Right cardiac atrium (tissue), 5 donors: ENCODE measurements at regions not wholly inside any gene's neighbourhood (a gene's known extent, or its start where the extent isn't known, plus 50 kb on each side); places are given as distances from the start of the nearest gene placed in this dataset.
"Not testable (repeated sequence)": the region's sequence is repeated elsewhere in the genome, so short reads cannot be mapped to it uniquely, and the experiment has no call there.

Experiments
- ATAC-seq, 2 donors: fragments of 200-7000 bp; cut with Tn5 transposase; one replicate each; pipeline versions ENCODE4 v1.8.0 to v1.9.1; 2020; ENCODE audit warnings: moderate library complexity in 2 of 2, mild to moderate bottlenecking in 1 of 2
- DNase-seq, 3 donors: peaks; one replicate each; pipeline ENCODE4 v3.0.0-alpha.2; 2020
- H3K27ac ChIP-seq: one replicate; pipeline ENCODE4 v1.5.1; 2013; ENCODE audit warnings: mild to moderate bottlenecking, low read length, control low read depth, moderate library complexity
- H3K27me3 ChIP-seq: one replicate; pipeline ENCODE4 v1.6.1; 2013; ENCODE audit not compliant: control insufficient read depth, insufficient read depth
- H3K4me1 ChIP-seq: one replicate; pipeline ENCODE4 v1.6.1; 2013; ENCODE audit warnings: low read length; ENCODE audit not compliant: control insufficient read depth, insufficient read depth
- H3K4me3 ChIP-seq: one replicate; pipeline ENCODE4 v1.5.1; 2013; ENCODE audit warnings: low read length, control low read depth
- H3K9me3 ChIP-seq: one replicate; pipeline ENCODE4 v1.6.1; 2013; ENCODE audit warnings: low read length; ENCODE audit not compliant: control insufficient read depth
- WGBS: extraction: QIAGEN DNeasy Blood & Tissue Kit; methylation state at CpG from one replicate; pipeline ENCODE4 v1.1.7; 2013; 5-methylcytosine and 5-hydroxymethylcytosine counted together
- intact Hi-C, 4 donors: fragments of 100-400 bp; cut with DNase I; formaldehyde crosslinking; loops; one replicate each; pipeline versions ENCODE4 v1.11.0 to v1.14.0; 2022 to 2023
- donor health status: healthy with polysubstance abuse.
- donor health status: DM: no; HTN: yes; CAD: no.
- donor health status: DM: no; HTN: no; CAD: no.
- donor health status: DM: no; HTN: yes; CAD: no; lungs with severe emphysema.
- donor health status: DM: yes; HTN: yes; CAD: no.

- Histone ChIP-seq H3K27me3 (no peaks in the 10 kb centered on the region), H3K9me3 (no peaks in the 10 kb centered on the region), H3K4me1 (no peaks in the 10 kb centered on the region), H3K27ac (no peak overlapping the region), H3K4me3 (no peak overlapping the region)
- intact Hi-C loops = loop anchor here in 1 of 4 donors (5.0 kb wide), 1 partner anchor 661 kb away; no protein-coding TSS in a partner anchor
- DNase-seq (no peak), ATAC-seq (no peak)
- 48% methylated on average over 10 of the region's 11 CpGs for WGBS
Measured at GRCh38 chr10:16116404-16117304, 256.3 kb upstream of the MINDY3 start.

DNA sequence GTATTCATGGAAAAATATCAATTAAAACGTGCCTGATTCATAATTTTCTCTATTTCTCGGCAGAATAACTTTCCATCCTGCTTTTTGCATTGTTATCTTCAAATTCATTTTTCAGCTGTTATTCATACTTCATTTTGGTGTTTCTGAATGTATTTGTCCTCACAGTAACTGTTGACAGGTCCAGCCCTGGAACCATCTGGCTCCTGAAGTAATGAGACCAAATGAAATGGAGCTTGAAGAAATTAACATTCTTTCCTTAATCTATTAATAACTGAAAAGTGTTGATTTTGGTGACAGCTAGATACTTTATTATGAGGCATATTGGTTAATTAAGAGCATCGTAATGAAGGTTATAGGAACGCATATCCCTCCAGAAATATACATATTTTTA, 257.0 kb upstream of the MINDY3 start:
- Histone ChIP-seq H3K4me3 (no peak overlapping the region), H3K27ac (no peak overlapping the region), H3K27me3 (no peaks in the 10 kb centered on the region), H3K9me3 (no peaks in the 10 kb centered on the region), H3K4me1 (no peaks in the 10 kb centered on the region)
- intact Hi-C loops = loop anchor here in 1 of 4 donors (5.0 kb wide), 1 partner anchor 660 kb away; no protein-coding TSS in a partner anchor
- WGBS = 61% methylated on average over 4 of the region's 4 CpGs
- DNase-seq = no peak
- no peak for ATAC-seq

DNA sequence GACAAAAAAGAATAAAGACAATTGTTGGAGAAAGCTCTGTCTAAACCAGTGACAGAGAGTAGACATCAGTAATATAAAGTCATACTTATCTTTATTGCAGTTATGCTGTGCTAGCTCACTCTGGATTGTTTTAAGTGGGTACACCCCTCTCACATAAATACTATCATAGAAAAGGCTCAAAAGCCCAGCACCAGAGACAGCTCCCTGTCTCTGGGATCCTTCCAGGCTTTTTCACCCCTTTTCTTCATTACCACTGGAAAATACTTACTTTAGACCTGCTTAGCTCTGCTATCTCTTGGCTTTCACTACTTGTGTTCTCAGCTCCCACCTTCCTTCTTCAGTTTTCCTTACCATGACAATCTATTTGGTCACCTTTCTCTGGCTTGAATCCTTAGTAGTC, 259.1 kb upstream of the MINDY3 start:
- ATAC-seq = no peak
- no peak for DNase-seq
- intact Hi-C loops = loop anchor here in 1 of 4 donors (5.0 kb wide), 1 partner anchor 658 kb away; no protein-coding TSS in a partner anchor
- no peak overlapping the region for H3K4me3 ChIP-seq
- no peaks in the 10 kb centered on the region for H3K9me3 ChIP-seq
- no peaks in the 10 kb centered on the region for H3K27me3 ChIP-seq
- no peaks in the 10 kb centered on the region for H3K4me1 ChIP-seq
- no peak overlapping the region for H3K27ac ChIP-seq

- H3K4me3 ChIP-seq = no peak overlapping the region
- H3K4me1 ChIP-seq = no peaks in the 10 kb centered on the region
- ATAC-seq (no peak), DNase-seq (no peak)
- H3K27me3 ChIP-seq = no peaks in the 10 kb centered on the region
- WGBS = 75% methylated on average over 3 of the region's 3 CpGs
- H3K9me3 ChIP-seq = no peaks in the 10 kb centered on the region
- intact Hi-C loops = no loop called here
- no peak overlapping the region for H3K27ac ChIP-seq
Measured at GRCh38 chr10:16120563-16120962, 260.3 kb upstream of the MINDY3 start.

DNA sequence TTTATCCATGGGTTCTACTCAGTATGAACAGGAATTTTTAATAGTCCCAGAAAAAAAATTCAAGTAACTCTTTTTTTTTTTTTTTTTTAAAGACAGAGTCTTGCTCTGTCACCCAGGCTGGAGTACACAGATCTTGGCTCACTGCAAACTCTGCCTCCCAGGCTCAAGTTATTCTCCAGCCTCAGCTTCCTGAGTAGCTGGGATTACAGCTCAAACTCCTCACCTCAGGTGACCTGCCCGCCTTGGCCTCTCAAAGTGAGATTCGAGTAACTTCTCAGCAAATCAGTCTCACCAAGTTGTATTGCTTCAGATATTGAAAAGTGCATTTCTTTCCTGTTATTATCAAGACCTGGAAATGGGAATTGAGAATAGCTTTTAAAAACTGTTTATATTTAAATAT, 281.2 kb upstream of the MINDY3 start:
- WGBS = 65% methylated on average over 2 of the region's 2 CpGs
- intact Hi-C loops = no loop called here
- ATAC-seq = no peak

DNA sequence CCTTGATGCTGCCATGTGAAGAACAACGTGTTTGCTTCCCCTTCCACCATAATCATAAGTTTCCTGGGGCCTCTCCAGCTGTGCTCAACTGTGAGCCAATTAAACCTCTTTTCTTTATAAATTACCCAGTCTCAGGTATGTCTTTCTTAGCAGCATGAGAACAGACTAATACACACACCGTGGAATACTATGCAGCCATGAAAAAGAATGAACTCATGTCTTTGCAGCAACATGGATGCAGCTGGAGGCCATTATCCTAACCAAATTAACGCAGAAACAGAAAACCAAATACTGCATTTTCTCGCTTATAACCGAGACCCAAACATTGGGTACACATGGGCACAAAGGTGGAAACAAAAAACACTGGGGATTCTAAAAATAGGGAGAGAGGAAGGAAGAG, 286.7 kb upstream of the MINDY3 start:
- intact Hi-C loops = no loop called here
- 85% methylated on average over 5 of the region's 5 CpGs for WGBS
- Histone ChIP-seq H3K4me1 (no peaks in the 10 kb centered on the region), H3K27ac (no peak overlapping the region), H3K4me3 (no peak overlapping the region), H3K9me3 (no peaks in the 10 kb centered on the region), H3K27me3 (no peaks in the 10 kb centered on the region)
- DNase-seq = no peak
- ATAC-seq = no peak

More for the DNA sequence above, 281.2 kb upstream of the MINDY3 start:
- Histone ChIP-seq H3K27ac (no peak overlapping the region), H3K9me3 (no peaks in the 10 kb centered on the region), H3K4me3 (no peak overlapping the region), H3K27me3 (no peaks in the 10 kb centered on the region), H3K4me1 (no peaks in the 10 kb centered on the region)
- no peak for DNase-seq

DNA sequence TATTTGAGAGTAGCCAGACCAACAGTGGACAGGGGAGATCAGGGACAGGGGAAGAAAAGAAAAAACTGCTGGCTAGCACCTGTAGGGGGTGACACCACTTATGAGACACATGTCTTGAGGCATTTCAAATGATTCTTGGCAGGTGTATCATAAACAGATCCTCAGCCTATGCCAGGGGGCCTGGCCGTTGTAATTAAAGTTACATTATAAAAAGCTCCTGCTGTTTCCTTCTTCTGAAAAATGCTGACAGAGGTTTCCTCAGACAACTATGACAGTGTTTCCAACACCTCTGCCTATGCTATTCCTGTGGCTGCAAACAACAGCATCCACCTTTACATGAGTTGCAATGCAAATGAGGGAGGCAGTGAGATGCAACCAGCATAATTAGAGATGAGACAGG, 281.0 kb upstream of the PTER start:
- DNase-seq (no peak), ATAC-seq (no peak)
- Histone ChIP-seq H3K27ac (no peak overlapping the region), H3K4me3 (no peak overlapping the region), H3K4me1 (no peaks in the 10 kb centered on the region), H3K27me3 (no peaks in the 10 kb centered on the region), H3K9me3 (no peaks in the 10 kb centered on the region)
- intact Hi-C loops = no loop called here
- WGBS = 20% methylated on average over 1 of the region's 1 CpG

DNA sequence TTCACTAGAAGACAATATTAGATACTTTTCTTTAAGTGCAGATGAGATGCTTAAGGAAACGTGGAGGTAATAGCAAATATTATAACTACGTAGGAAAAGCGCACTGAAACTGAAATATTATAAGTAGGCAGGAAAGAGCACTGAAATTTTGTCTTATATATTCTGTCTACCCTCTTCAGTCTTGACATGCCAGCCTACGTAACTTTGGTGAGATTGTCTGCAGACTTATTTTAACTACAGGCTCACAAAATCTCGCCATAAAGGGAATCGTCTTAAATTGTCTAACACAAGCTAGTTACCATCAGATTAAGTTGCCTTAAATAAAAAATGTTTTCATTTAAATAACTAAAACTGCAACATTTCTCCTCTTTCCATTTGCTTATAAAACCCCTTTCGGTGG, 280.1 kb upstream of the PTER start:
- no peaks in the 10 kb centered on the region for H3K27me3 ChIP-seq
- H3K27ac ChIP-seq = no peak overlapping the region
- intact Hi-C loops = no loop called here
- H3K9me3 ChIP-seq = no peaks in the 10 kb centered on the region
- ATAC-seq (no peak), DNase-seq (no peak)
- no peaks in the 10 kb centered on the region for H3K4me1 ChIP-seq
- H3K4me3 ChIP-seq = no peak overlapping the region
- WGBS = 76% methylated on average over 7 of the region's 7 CpGs

- WGBS = 78% methylated on average over 3 of the region's 3 CpGs
- ATAC-seq, DNase-seq, H3K9me3 ChIP-seq, H3K4me3 ChIP-seq, H3K4me1 ChIP-seq, H3K27ac ChIP-seq, H3K27me3 ChIP-seq, intact Hi-C loops: not testable (repeated sequence)
Measured at GRCh38 chr10:16165067-16165466, 271.7 kb upstream of the PTER start.

DNA sequence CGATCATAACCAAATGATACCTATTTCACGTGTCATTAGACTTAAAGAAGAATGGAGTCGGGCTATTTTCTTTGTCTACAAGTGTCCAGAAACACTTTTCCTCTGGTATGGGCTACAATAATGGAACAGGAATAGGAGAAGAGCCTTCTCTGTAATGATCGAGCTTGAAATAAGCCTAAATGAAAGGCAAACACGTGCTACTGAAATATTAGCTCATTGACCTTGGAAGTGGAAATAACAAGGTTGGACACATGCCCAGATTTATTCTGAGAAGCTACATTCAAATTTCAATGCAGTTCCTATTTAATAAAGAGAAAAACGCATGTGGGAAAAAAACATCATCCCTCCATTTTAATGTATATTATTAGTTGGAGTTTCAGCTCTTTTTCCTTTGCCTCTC, 254.7 kb upstream of the PTER start:
- no peak for DNase-seq
- Histone ChIP-seq H3K4me3 (no peak overlapping the region), H3K27me3 (no peaks in the 10 kb centered on the region), H3K9me3 (peaks cover 2% of the 10 kb centered on the region), H3K27ac (no peak overlapping the region), H3K4me1 (no peaks in the 10 kb centered on the region)
- 61% methylated on average over 6 of the region's 6 CpGs for WGBS
- no peak for ATAC-seq
- intact Hi-C loops = no loop called here

DNA sequence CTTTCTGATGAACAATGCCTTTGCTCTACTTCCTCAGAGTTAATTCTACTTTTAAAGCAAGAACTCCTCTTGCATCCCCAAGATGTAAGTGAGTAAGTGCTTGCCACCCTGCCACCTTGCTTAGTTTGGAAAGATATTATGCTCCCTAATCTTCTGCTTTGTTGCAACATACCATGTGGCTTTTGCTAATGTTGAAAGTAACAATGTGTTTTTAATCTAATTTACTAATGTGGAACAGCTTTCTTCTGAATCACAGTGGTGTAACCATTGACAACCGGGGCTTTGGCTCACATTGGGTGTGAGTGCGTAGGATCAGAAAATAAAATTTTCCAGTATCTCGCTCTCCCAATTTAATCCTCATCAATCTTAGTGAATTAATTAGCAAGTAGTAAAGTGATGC, 254.1 kb upstream of the PTER start:
- H3K27ac ChIP-seq = no peak overlapping the region
- no peaks in the 10 kb centered on the region for H3K27me3 ChIP-seq
- ATAC-seq = no peak
- intact Hi-C loops = no loop called here
- no peaks in the 10 kb centered on the region for H3K9me3 ChIP-seq
- no peaks in the 10 kb centered on the region for H3K4me1 ChIP-seq
- 85% methylated on average over 3 of the region's 3 CpGs for WGBS
- DNase-seq = no peak
- H3K4me3 ChIP-seq = no peak overlapping the region
